ENCODE measurements at regions not wholly inside any gene's neighbourhood (a gene's known extent, or its start where the extent isn't known, plus 50 kb on each side); places are given as distances from the start of the nearest gene placed in this dataset.

DNA sequence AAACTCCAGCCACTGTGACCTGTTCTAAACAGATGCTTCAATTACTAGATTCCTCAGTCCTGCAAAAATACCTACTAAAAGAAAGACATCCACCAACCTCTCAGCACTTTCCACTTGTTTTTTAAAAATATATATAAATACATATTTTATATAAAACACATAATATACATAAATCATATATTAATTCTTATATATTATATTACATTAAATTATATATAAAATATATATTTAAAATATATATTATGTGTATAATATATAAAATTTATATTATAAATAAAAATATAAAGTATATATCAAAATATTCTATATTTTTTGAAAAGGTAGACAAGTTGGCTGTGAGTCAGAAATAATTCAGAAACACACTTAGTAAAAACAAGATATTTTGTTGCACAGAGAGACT lies 2371.8 kb upstream of the ACO1 start:
- TF ChIP-seq, protein P1, sequence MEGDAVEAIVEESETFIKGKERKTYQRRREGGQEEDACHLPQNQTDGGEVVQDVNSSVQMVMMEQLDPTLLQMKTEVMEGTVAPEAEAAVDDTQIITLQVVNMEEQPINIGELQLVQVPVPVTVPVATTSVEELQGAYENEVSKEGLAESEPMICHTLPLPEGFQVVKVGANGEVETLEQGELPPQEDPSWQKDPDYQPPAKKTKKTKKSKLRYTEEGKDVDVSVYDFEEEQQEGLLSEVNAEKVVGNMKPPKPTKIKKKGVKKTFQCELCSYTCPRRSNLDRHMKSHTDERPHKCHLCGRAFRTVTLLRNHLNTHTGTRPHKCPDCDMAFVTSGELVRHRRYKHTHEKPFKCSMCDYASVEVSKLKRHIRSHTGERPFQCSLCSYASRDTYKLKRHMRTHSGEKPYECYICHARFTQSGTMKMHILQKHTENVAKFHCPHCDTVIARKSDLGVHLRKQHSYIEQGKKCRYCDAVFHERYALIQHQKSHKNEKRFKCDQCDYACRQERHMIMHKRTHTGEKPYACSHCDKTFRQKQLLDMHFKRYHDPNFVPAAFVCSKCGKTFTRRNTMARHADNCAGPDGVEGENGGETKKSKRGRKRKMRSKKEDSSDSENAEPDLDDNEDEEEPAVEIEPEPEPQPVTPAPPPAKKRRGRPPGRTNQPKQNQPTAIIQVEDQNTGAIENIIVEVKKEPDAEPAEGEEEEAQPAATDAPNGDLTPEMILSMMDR (IDR thresholded peaks at IDR 0.05; ENCODE audit: low read length), result no peak
- no peak for TF ChIP-seq EZH2 (IDR thresholded peaks at IDR 0.05; ENCODE audit: borderline replicate concordance, low read length)
- Histone ChIP-seq H2AFZ (ENCODE audit: low read length) (no peak overlapping the region), H3K79me2 (ENCODE audit: insufficient read depth, low read length) (no peaks in the 10 kb centered on the region)

DNA sequence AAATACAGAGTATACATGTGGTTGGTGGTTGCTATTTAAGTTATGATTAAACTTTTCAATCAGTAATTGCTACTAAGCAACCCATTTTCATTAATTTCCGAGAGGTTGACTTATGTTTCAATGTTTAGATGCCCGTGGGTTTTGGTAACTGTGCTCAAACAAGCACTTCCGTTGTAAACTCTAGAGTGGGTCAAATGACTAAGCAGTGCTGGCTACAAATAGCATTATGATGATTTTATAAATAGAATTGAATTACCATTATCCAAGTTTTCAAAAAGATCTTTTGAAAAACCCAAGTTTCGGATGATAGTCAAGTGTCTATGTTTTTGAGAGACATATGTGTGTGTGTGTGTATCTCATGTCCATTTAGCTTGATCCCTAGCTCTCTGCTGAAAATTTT lies 2369.4 kb upstream of the ACO1 start:
- Histone ChIP-seq H3K27ac (ENCODE audit: low read depth, low read length, poor library complexity, severe bottlenecking) (no peak overlapping the region), H3K9me2 (ENCODE audit: low read depth, low read length) (no peaks in the 10 kb centered on the region; the same call in 1 of the 2 replicates), H3K27me3 (ENCODE audit: insufficient read depth, low read length) (no peaks in the 10 kb centered on the region), H4K20me1 (ENCODE audit: insufficient read depth, low read length) (no peaks in the 10 kb centered on the region), H3F3A (ENCODE audit: insufficient read depth, low read length) (no peaks in the 10 kb centered on the region), H3K36me3 (ENCODE audit: insufficient read depth, low read length) (no peaks in the 10 kb centered on the region), H3K4me1 (ENCODE audit: insufficient read depth, low read length, severe bottlenecking) (no peaks in the 10 kb centered on the region), H2AFZ (ENCODE audit: low read length) (no peak overlapping the region), H3K9me3 (ENCODE audit: low read length) (no peaks in the 10 kb centered on the region), H3K9ac (ENCODE audit: low read length) (no peak overlapping the region), H3K4me2 (ENCODE audit: low read length) (no peak overlapping the region), H3K4me3 (ENCODE audit: low read depth, low read length, poor library complexity, severe bottlenecking) (no peak overlapping the region), H3K79me2 (ENCODE audit: insufficient read depth, low read length) (no peaks in the 10 kb centered on the region)
- TF ChIP-seq EZH2 (IDR thresholded peaks at IDR 0.05; ENCODE audit: borderline replicate concordance, low read length), result no peak
- TF ChIP-seq, protein P1 (IDR thresholded peaks at IDR 0.05; ENCODE audit: low read length), result no peak

More for the DNA sequence above, 2371.8 kb upstream of the ACO1 start:
- no peak overlapping the region for H3K4me3 ChIP-seq (ENCODE audit: low read depth, low read length, poor library complexity, severe bottlenecking)
- no peaks in the 10 kb centered on the region for H3K36me3 ChIP-seq (ENCODE audit: insufficient read depth, low read length)
- no peak overlapping the region for H3K9ac ChIP-seq (ENCODE audit: low read length)
- H3K27ac ChIP-seq (ENCODE audit: low read depth, low read length, poor library complexity, severe bottlenecking), result no peak overlapping the region
- H3F3A ChIP-seq (ENCODE audit: insufficient read depth, low read length), result no peaks in the 10 kb centered on the region
- no peaks in the 10 kb centered on the region for H3K4me1 ChIP-seq (ENCODE audit: insufficient read depth, low read length, severe bottlenecking)
- no peaks in the 10 kb centered on the region for H4K20me1 ChIP-seq (ENCODE audit: insufficient read depth, low read length)
- no peaks in the 10 kb centered on the region for H3K9me3 ChIP-seq (ENCODE audit: low read length)
- no peak overlapping the region for H3K4me2 ChIP-seq (ENCODE audit: low read length)
- no peaks in the 10 kb centered on the region for H3K27me3 ChIP-seq (ENCODE audit: insufficient read depth, low read length)
- no peaks in the 10 kb centered on the region; the same call in 1 of the 2 replicates for H3K9me2 ChIP-seq (ENCODE audit: low read depth, low read length)

DNA sequence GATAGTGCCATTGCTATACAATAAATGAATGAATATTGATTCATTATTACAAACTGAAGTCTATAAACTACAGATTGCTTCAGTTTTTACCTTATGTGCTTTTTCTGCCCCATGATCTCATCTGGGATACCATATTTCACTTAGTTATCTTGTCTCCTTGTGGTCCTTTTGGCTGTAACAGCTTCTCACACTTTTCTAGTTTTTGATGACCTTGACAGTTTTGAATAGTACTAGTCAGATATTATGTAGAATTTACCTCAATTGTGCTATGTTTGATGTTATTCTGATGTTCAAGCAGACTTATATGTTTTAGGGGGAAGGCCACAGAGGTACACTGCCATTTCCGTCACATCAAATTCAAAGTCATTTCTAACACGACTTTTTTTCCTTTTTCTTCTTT lies 2364.3 kb upstream of the ACO1 start:
- no peak overlapping the region for H3K27ac ChIP-seq (ENCODE audit: low read depth, low read length, poor library complexity, severe bottlenecking)
- H4K20me1 ChIP-seq (ENCODE audit: insufficient read depth, low read length), result no peaks in the 10 kb centered on the region
- H3K4me2 ChIP-seq (ENCODE audit: low read length), result no peak overlapping the region
- H3K4me3 ChIP-seq (ENCODE audit: low read depth, low read length, poor library complexity, severe bottlenecking), result no peak overlapping the region
- H3K79me2 ChIP-seq (ENCODE audit: insufficient read depth, low read length), result no peaks in the 10 kb centered on the region
- no peak overlapping the region for H3K9ac ChIP-seq (ENCODE audit: low read length)
- TF ChIP-seq EZH2 (IDR thresholded peaks at IDR 0.05; ENCODE audit: borderline replicate concordance, low read length), result no peak
- TF ChIP-seq, protein P1 (IDR thresholded peaks at IDR 0.05; ENCODE audit: low read length), result no peak
- H2AFZ ChIP-seq (ENCODE audit: low read length), result no peak overlapping the region
- H3K9me2 ChIP-seq (ENCODE audit: low read depth, low read length), result no peaks in the 10 kb centered on the region; the same call in 1 of the 2 replicates
- H3K9me3 ChIP-seq (ENCODE audit: low read length), result no peaks in the 10 kb centered on the region
- H3K27me3 ChIP-seq (ENCODE audit: insufficient read depth, low read length), result no peaks in the 10 kb centered on the region
- H3F3A ChIP-seq (ENCODE audit: insufficient read depth, low read length), result no peaks in the 10 kb centered on the region
- H3K4me1 ChIP-seq (ENCODE audit: insufficient read depth, low read length, severe bottlenecking), result no peaks in the 10 kb centered on the region
- no peaks in the 10 kb centered on the region for H3K36me3 ChIP-seq (ENCODE audit: insufficient read depth, low read length)
